OCI-LY7 (cell line): ENCODE measurements at regions not wholly inside any gene's neighbourhood (a gene's known extent, or its start where the extent isn't known, plus 50 kb on each side); places are given as distances from the start of the nearest gene placed in this dataset.

Experiments used
- CTCF ChIP-seq: fragments of 200-600 bp; sonication (generic); conservative IDR thresholded peaks from 2 replicates; pipeline ENCODE4 v1.5.1; 2014; ENCODE audit warnings: mild to moderate bottlenecking, antibody characterized with exemption, low read length, moderate library complexity, mixed read lengths
- EZH2phosphoT487 ChIP-seq: fragments of 200-600 bp; sonication (generic); IDR thresholded peaks from 2 replicates; pipeline ENCODE4 v1.6.1; 2018; ENCODE audit warnings: low read depth, borderline replicate concordance, mild to moderate bottlenecking, mixed run types, antibody characterized with exemption, low read length, moderate library complexity, mixed read lengths

- peak; percentile 43; the same call in 1 of the 2 replicates for TF ChIP-seq CTCF
- no peak for TF ChIP-seq EZH2phosphoT487
These were observed 281.9 kb downstream of the EPM2A start for GRCh38 chr6:145453376-145453775.
